PFSK-1 (cell line): ENCODE measurements at regions not wholly inside any gene's neighbourhood (a gene's known extent, or its start where the extent isn't known, plus 50 kb on each side); places are given as distances from the start of the nearest gene placed in this dataset.

Experiments used
- FOXP2 ChIP-seq: optimal IDR thresholded peaks from 2 replicates; pipeline ENCODE3; 2011; ENCODE audit warnings: borderline replicate concordance, control low read depth, inconsistent platforms; ENCODE audit not compliant: insufficient read depth; ENCODE audit errors: extremely low read length, extremely low read depth
- POLR2AphosphoS5 ChIP-seq: IDR thresholded peaks from 2 replicates; pipeline ENCODE4 v1.6.1; 2012; ENCODE audit warnings: low read depth, mild to moderate bottlenecking, control low read depth, low read length, moderate library complexity
- REST ChIP-seq, 2 experiments: IDR thresholded peaks; 2 replicates each; pipeline versions ENCODE4 v1.6.1 to v1.8.0; 2011 to 2012; ENCODE audit warnings: low read depth in 2 of 2, low read length in 2 of 2, control low read depth in 1 of 2, inconsistent platforms in 1 of 2, mild to moderate bottlenecking in 1 of 2, moderate library complexity in 1 of 2; ENCODE audit not compliant: insufficient read depth in 1 of 2
- SIN3A ChIP-seq: IDR thresholded peaks from 2 replicates; pipeline ENCODE4 v1.6.1; 2012; ENCODE audit warnings: mild to moderate bottlenecking, low read length, moderate library complexity, borderline replicate concordance; ENCODE audit not compliant: insufficient read depth
- TAF1 ChIP-seq: IDR thresholded peaks from 2 replicates; pipeline ENCODE4 v1.6.1; 2012; ENCODE audit warnings: low read length, control low read depth, borderline replicate concordance; ENCODE audit not compliant: insufficient read depth

- TF ChIP-seq SIN3A: no peak
- no peak for TF ChIP-seq TAF1
- TF ChIP-seq FOXP2: no peak
- no peak for TF ChIP-seq REST (IDR thresholded peaks at IDR 0.05; ENCODE audit: insufficient read depth in 1 of 2, low read depth in 2 of 2, low read length in 2 of 2)
- TF ChIP-seq POLR2AphosphoS5: no peak
Measured at GRCh38 chr5:88545338-88545737, 276.7 kb upstream of the TMEM161B start.

GRCh38 chr5:88544671-88545070 lies 276.0 kb upstream of the TMEM161B start:
- no peak for TF ChIP-seq FOXP2
- no peak for TF ChIP-seq SIN3A
- TF ChIP-seq POLR2AphosphoS5: no peak
- no peak for TF ChIP-seq TAF1
- TF ChIP-seq REST (IDR thresholded peaks at IDR 0.05; ENCODE audit: insufficient read depth in 1 of 2, low read depth in 2 of 2, low read length in 2 of 2): no peak

GRCh38 chr5:88544136-88544645 lies 275.5 kb upstream of the TMEM161B start:
- TF ChIP-seq TAF1 (no peak), REST (IDR thresholded peaks at IDR 0.05; ENCODE audit: insufficient read depth in 1 of 2, low read depth in 2 of 2, low read length in 2 of 2) (no peak), FOXP2 (no peak), POLR2AphosphoS5 (no peak), SIN3A (no peak)

GRCh38 chr5:88542786-88543185 lies 274.1 kb upstream of the TMEM161B start:
- no peak for TF ChIP-seq POLR2AphosphoS5
- no peak for TF ChIP-seq FOXP2
- no peak for TF ChIP-seq TAF1
- TF ChIP-seq REST (IDR thresholded peaks at IDR 0.05; ENCODE audit: insufficient read depth in 1 of 2, low read depth in 2 of 2, low read length in 2 of 2): no peak
- TF ChIP-seq SIN3A: no peak

GRCh38 chr5:88540471-88541115 lies 271.9 kb upstream of the TMEM161B start:
- TF ChIP-seq SIN3A: no peak
- TF ChIP-seq REST (IDR thresholded peaks at IDR 0.05; ENCODE audit: insufficient read depth in 1 of 2, low read depth in 2 of 2, low read length in 2 of 2): no peak
- TF ChIP-seq FOXP2: no peak
- TF ChIP-seq POLR2AphosphoS5: no peak
- TF ChIP-seq TAF1: no peak
